G401.6 (cell line): ENCODE measurements at regions not wholly inside any gene's neighbourhood (a gene's known extent, or its start where the extent isn't known, plus 50 kb on each side); places are given as distances from the start of the nearest gene placed in this dataset.

ENCODE experiments used
- FAIRE-seq: peaks from 2 replicates; lab custom pipeline; 2012; peaks lifted over from hg19 to GRCh38; lab: Jason Lieb, UNC

DNA sequence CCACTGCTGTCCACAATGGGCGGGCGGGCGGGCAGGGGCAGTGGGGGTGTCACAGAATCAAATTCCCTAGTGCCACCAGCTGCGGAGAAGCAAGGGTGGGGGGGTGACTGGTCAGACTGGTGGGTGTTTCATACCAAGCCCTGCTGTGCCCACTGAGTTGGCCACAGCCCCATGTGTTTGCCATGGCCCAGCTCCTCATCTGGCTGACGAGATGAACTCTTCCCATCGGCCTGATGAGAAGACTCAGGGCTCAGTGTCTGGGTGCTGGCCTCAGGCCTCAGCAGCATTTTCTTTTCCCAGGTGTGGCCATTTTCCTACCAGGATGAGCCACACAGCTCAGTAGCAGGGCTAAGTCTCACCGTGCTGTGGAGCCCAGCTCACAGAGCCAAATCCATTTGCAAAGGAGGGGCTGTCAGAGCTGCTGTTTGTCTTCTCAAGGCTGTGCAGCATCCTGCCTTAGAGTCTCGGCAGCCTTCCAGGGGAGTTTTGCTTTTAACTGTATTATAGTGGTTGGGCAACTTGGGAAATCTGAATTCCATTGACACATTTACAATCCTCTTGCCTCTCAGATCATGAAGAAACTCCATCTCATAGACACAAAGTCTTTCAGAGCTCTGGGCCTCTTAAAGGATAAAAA lies 176.8 kb downstream of the ABHD5 start:
- FAIRE-seq, result no peak

DNA sequence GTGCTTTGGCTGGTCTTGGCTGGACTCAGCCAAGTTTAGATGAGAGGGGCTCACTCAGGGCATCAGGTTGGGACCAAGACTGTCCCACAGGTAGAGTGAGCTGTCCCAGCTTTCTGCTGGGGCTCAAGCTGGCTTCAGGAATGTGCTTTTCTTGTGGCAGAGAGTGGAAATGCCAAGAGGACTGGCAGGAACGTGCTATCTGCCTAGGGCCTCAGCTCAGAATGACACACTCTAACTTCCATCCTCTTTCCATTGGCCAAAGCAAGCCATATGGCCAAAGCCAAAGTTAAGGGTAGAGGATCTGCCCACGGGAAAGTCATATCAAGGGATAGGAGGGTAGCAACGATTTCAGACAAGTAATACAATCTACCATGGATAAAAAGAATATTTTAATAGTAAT lies 178.8 kb downstream of the ABHD5 start:
- FAIRE-seq, result no peak

DNA sequence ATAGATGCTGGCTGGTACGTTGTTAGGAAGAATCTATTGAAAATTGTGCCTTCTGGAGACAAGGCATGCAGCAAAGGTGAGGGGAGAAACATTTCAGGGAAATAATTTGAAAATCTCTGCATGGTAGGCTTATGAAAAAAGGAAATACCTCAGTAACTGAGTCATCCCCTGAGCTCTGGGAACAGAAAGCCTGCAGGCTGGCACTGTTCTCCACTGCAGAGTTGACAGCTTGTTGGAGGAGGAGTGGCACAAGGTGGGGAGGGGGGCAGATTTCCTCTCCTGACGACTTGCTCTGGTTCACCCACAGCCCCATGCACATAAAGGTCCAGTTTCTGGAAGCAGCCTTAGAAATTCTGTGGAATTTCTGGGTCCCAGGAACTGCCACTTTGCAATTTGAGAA lies 179.4 kb downstream of the ABHD5 start:
- no peak for FAIRE-seq

DNA sequence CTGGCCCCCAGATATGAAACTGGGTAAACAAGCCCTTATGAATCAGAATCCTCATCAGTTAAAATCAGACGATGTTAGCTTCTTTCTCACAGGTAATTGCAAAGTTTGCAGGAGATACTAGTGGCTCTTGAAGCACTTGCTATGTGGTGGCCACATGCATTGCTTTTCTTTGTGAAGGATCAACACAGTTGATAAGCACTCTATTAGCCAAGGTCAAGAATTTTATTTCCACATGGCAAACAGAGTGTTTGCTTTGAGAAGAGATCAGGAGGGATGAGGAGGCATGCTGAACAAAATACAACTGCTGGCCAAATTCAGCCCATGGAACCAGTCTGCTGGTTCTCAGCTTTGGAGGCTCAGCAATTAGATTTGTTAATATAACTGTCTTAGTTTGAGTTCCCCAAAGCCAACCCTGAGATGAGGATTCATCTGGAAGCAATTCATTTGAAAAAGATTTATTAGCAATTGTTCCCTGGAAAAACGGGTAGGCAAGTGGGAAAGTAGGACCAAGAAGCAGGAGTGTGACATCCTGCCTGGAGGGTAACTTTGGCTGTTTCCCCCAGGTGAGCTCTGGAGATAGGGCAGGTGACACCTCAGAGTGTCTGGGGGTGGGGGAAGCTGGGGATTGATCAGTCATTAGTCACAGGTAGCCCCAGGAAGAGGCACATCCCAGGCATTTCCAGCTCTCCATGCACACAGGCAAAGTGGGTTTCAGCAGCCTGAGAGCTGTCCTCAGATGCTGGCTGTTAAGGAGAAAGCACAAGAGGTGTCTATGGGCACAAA lies 180.3 kb downstream of the ABHD5 start:
- FAIRE-seq, result no peak

DNA sequence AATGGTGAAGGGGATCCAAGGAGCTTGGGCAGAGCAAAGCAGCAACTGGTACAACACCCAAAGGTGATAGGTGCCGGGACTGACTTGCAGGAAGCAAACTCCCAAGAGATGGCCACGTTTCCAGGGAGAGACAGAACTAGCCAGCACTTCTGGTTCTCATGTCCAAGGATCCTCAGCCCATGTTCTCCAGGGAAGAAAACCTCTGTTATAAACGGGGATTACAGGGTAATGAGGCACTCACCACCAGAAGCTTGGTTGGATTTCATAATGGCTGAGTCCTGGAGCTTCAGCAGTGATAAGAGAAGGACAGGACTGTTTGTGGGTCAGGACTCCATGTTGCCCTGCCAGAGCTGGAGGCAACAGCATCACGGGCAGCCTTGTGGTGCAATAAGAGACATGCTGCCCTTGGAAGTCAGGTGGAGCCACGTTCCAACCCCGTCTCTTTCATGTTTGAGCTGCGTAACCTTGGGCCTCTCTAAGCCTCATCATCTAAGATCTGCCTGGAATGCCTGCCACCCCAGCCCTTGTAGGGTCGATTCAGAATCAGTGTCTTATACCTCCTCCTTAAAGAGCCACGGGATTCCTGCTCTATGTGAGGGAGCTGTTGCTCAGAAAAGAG lies 181.0 kb downstream of the ABHD5 start:
- no peak for FAIRE-seq

DNA sequence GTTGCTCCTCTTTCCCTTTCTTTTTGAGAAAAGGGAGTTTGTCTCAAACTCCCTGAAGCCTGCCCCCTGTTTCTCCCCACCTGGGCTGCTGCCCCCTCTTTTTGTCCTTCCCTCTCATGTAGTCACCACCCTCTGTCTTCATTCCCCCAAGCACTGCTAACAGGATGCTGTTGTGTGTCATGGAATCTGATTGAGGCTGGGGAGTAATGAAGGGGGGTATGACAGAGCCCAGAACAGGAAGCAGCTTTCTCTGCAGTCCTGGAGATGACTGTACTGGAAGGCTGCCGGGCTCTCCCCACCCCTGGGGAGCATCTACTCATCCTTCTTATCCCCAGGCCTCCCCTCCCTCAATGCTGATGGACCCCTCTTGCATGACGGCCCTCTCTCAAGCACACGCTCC lies 181.6 kb downstream of the ABHD5 start:
- no peak for FAIRE-seq

DNA sequence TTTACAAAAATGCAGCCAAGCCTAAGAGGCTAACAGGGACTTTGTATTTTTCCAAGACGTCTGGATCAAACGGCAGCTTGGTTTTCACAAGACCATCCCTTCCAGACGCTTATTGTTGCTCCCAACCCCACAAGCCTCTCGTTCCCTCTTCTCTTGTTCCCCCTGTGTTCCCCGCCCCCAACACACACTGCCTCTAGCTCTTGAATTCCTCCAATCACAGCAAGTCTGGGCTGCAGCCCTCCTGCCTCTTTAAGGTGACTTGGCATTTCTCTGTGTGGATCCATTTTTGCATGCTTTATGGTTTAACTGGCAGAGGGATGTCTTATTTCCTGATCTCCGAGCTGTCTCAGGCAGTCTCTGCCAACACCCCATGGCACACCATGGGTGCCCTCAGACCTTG lies 182.2 kb downstream of the ABHD5 start:
- FAIRE-seq, result no peak

DNA sequence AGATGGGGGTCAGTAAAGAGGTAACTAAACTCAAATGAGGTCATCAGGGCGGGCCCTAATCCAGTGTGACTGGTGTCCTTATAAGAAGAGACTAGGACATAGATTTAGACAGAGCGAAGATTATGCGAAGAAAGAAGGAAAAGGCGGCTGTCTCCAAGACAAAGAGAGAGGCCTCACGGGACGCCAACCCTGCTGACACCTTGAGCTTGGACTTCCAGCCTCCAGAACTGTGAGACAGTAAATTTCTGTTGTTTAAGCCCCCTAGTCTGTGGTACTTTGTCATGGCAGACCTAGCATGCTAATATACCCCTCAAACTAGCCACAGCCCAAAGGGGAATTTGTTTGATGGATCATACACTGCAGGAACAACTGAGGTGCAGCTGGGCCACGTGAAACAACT lies 183.0 kb downstream of the ABHD5 start:
- no peak for FAIRE-seq

DNA sequence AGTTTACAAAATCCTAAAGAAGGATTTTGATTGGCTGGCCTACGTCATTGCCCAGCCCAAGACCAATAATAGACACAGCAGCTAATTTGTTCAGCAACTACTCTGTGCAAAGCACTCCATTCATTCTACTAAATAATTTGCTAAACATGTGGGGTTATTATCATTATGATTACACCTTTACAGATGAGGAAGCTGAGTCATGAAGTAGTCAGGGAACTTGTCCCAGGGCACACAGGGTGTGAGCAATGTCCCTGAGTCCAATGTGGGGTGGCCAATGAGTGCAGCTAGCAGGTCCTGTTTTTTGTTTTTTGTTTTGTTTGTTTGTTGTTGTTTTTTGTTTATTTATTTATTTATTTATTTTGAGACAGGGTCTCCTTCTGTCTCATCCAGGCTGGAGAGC lies 183.6 kb downstream of the ABHD5 start:
- no peak for FAIRE-seq

DNA sequence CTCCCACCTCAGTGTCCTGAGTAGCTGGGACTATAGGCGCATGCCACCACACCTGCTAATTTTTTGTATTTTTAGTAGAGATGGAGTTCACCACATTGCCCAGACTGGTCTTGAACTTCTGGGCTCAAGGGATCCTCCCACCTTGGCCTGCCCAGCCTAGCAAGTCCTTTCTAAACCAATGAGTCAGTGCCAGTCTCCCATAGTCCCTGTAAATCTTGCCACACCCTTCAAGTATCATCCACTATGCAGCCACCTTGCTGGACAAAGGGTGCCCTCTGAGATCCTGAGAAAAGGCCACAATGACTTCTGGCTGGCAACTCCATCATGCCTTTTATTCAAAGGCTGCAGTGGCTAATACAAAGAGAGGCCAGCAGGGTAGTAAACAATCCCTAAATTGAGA lies 184.0 kb downstream of the ABHD5 start:
- FAIRE-seq, result no peak

DNA sequence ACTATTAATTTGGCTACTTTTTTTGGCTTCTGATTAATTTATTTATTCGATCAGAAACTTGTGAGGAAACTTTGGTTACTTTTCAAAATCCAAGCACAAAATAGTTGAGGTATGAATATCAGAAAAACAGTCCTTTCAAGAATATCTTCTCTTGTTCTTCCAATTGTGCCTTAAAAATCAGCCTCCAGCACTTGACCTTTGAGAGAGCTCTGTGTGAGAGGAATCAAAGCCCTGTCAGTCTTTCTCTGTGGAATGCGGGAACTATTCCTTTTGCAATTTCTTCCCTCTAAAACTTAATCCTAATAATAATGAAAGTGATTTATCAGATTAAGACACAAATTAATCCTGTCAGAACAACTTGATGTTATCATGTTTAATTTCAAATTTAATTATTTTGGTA lies 185.9 kb downstream of the ABHD5 start:
- no peak for FAIRE-seq

DNA sequence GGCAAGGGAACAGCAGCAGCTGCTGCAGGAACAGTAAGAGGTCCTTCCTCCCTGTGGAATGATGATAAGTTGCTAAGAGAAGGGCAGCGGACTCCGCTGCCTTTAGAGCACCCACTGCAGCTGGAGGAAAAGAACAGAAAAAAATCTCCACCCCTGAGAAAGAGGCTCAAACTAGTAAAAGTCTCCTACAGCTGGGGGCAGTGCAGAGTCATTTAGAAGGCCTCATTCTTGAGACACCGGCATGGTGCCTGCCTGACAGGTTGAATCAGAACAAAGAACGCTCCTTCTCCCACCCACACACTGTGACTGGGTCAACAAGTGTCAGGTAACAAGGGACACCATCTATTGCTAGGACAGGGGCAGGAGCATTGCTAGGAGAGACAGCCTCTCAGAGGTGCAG lies 188.4 kb downstream of the ABHD5 start:
- no peak for FAIRE-seq

DNA sequence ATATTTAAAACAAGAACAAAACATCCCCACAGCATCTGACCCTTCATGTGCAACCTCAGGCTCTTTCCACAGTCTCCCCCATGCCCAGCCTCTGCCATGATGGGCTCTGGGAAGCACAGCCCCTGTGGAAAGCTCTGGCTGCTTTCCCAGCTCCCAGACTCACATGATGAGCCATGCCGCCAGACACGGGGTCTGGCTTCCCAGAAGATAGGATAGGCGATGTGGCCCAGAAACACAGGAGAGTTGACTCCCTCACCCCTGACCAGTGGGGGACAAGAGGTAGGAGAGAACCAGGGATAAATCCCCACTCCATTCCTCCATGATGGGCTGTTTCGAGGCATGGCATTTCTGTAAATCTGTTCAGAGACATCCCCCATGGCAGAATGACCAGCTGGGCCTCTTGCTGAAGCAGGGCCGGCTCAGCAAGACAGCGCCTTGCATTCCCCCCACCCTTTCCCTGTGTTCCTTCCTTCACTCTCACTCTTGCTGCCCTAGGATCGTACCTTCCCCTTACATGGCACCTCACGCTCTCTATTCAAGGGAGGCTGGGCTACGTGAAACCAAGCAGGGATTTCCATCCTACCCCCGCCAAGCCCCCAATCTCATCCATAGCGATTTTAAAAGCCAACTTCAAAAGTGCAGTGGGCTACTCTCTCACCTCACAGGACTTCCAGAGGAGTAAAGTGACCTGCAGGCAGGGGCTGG lies 192.4 kb downstream of the ABHD5 start:
- FAIRE-seq, result no peak

DNA sequence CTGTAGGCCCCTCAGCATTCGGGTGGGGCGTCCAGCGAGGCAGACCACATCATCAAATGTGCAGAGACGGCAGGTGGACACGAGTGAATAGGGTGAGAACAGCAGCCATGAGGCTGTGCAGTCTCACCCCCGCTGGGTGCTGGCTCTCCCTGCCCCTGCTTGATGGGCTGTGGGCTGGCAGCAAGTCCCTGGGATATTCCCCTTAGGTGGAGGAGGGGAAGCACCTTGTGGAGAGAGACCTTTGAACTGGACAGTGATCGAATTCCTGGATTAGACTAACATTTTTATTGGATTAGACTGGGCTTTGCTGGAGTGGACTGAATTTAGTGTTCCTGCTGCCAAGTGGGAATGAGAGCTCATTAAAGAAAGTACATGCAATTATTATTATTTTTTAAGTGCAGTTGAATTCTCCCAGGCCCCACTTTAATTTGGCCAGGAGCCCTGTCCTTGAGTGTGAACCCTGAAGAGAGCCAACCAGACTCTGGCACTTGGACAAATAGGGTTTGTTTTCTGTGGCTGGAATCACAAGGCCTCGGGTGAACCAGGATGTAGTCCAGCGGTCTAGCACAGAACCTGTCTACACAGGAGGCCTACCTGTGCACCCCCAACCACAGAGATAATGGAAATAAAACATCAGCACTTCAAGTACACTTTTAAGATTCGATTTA lies 193.1 kb downstream of the ABHD5 start:
- FAIRE-seq, result no peak

DNA sequence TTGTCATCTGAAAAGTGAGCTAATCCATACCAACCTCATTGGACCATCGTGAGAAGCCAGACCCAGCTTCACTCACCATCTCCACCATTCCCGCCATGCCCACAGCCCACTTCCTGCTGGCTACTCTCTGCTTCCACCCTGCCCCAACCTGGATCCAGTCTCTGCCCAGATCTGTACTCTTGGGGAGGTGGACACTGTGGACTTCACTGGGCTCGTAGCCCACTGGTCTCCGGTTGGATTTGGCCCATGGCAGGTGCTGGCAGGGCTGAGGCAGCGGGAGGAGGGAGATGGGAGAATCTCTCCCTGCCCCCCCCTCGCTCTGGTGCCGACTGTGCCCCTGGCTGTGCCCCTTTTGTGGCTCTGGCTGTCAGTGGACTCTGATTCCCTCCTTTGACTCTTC lies 193.8 kb downstream of the ABHD5 start:
- FAIRE-seq, result no peak

DNA sequence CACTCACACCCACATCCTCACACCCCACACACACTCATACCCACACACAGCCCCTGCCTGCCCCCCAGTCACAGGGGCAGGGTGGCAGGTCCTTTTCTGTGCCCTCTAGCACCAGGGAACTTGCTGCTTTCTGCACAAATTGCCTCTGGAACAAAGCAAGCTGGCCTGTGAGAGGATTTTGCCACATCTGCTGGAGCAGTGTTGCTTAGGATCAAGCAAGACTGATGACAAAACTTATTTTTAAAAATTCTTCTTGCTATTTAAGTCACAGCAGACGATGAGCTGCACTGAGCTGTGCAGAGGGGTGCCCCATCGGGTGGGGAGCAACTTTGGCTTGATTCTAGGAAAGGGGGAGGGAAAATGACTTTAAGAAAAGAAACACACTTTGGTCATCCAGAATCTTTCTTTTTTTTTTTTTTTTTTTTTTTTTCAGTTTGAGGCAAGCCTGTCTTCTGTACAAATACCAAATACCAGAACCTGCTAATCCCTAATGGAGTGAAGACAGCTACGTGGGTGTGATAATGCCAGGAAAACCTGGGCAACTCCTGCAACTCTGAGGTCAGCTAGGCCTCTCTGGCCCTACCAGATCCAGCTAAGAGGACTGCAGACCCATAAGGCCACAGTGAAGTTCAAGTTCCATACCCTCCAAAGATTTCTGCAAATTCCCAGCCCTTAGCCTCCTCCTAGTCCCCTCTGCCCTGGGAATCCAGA lies 195.3 kb downstream of the ABHD5 start:
- no peak for FAIRE-seq

DNA sequence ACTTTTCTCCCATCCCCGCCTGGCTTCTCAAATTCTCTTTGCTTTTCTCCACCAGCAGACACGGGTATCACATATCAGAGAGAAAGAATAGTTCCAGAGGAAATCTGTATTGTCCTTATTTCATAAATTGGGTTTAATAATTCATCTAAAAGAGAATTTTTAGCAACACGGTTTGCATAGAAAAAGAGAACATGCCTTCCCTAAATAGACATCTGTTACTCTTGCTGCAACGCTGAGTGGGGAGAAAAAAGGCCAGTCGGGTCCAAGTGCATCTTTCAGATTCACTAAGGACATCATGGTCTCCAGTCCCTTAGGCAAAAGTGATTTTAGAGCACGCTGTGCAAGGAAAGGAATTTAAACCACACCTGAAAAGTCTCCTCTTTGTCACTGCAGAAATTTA lies 201.3 kb downstream of the ABHD5 start:
- no peak for FAIRE-seq

DNA sequence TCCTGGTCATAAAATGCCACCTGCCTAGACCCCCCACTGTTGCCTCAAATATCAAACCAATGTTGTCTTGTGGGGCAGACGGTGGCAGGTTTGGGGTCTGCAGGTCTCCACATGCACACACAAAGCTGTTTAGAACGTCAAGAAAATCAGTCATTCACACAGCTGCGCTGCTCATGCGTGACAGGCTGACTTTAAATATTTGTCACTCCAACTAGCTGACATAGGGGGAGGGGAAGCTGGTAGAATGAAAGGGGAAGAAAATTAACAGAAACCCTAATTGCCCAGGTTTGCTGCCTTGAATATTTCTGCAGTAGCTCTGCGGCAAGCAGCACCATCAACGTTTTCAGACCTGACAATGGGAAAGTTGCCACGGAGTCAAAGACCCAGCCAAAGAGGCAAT lies 201.8 kb downstream of the ABHD5 start:
- FAIRE-seq, result no peak

DNA sequence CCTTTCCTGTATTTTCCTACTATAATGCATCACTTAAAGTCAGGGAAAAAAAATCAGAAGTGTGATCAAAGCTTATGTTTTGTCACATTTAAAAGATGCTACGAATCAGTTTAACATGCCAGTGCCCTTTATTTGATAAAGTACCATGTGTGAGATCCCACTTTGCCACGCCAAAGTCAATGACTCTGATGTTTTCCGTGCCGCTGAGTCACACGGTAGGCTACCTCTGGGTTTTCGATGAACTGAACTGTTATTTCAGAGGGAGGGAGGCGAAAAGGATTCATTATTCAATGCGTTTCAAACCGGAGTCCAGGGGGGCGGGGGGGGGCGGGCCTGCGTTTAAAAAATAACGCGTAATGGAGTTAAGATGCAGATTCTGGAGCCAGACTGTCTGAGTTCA lies 203.0 kb downstream of the ABHD5 start:
- FAIRE-seq, result no peak

DNA sequence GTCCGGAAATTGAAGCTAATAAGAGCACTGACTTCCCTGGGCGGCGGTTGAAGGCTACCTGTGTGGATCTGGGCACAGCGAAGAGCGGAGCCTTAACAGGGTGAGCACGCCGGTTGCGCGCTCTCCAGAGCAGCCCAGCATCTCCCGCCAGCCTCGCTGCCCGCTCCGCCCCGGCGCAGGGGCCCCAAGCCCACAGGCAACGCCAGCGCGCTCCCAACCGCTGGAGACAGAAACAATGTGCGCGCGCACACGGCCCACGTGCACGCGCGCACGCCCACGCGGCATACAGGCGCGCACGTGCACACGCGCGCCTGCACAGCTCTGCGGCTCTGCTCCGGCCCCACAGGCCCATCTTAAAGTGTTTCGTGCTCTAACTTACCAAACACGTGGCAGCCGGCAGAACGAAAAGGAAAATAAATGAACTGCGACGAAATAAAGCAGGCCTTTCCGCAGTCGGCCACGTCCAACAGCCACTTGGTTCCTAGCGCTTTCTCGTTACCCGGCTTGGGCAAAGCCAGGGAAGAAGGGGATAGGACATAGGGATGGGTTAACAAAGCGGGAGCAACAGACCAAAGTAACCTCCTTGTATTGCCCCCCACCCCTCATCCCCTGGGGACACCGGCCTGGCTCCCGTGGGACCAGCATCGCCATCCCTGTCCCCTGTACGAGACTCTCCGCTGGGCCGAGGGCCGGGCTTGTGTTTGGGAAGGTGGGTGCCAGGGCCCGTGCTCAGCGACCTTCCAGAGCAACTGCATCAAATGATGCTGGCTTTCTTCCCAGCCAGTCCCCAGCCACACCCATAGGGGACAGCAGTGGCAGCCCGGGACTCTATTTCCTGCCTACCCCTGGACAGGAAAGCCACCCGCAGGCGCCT lies 203.7 kb downstream of the ABHD5 start:
- FAIRE-seq, result no peak

DNA sequence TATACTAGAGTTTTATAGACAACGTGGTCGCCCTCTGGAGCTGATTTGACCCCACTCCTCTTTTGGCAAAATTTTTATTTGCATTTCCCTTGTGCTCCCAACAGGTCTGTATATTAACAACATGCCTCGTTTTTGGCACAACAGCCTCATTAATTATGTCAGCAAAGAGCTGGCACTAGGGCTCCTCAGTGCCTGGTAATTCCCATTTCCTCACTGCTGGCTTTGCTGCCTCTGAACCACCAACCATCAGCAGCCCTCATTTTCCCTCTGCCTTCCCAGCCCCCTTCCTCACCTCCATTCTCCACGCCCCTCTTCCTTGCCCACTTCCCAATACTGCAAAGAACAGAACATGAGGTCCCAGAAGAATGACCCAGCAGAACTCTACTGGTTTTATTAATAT lies 204.8 kb downstream of the ABHD5 start:
- no peak for FAIRE-seq
